DMS 273 treated with DMSO at 0.1 percent for 48 hours (cell line): ENCODE measurements at regions not wholly inside any gene's neighbourhood (a gene's known extent, or its start where the extent isn't known, plus 50 kb on each side); places are given as distances from the start of the nearest gene placed in this dataset.

ENCODE experiments used
- DNase-seq: peaks from one replicate; lab custom pipeline; 2025; lab: John Stamatoyannopoulos, UW

DNA sequence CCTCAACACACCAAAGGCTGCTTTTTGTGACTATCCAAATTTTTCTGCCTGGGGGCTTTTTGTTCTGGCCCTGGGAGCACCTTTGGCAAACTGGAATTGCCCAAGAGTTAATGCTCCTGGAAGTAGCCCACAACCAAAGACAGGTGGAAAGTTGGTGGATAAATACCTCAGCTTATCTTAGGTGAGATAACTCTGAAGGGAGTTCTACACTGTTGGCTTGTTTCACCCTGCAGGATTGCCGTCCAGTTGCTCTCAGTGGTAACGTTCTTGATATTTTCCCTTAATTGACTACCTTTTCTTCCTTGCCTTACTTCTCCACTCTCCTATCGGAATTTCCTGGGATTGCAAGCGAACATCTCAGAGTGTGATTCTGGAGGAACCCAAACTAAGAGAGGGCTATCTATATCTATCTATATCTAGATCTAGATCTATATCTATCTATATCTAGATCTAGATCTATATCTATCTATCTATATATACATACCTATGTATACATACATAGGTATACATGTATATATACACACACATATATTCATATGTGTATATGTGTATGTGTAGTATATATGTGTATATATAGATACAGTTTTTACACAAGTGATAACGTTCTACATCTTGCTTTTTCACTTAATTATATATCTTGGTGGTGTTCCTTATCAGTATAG, 82.6 kb upstream of the DHX15 start:
- DNase-seq = no peak

GRCh38 chr4:24668956-24669355, 84.6 kb upstream of the DHX15 start:
- DNase-seq = no peak

GRCh38 chr4:24669751-24670150, 85.4 kb upstream of the DHX15 start:
- no peak for DNase-seq

DNA sequence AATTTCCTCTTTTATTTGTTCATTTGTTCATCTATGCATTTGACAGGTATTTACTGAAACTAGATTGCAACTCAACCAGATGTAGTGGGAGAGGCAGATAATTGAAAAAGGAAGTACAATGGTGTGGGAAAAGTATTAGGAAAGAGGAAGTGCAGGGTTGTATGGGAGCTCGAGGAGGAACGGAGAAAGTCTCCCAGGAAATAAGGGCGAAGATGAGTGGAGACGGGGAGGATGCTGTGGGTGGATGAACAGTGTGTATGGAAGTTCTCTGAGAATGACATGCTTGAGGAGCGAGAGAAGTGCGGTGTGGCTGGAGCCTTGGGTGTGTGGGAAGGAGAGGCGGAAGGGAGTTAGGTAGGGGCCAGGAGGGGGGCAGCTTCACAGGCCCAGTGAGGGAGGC, 87.5 kb upstream of the DHX15 start:
- no peak for DNase-seq

GRCh38 chr4:24672880-24673279, 88.5 kb upstream of the DHX15 start:
- no peak for DNase-seq

DNA sequence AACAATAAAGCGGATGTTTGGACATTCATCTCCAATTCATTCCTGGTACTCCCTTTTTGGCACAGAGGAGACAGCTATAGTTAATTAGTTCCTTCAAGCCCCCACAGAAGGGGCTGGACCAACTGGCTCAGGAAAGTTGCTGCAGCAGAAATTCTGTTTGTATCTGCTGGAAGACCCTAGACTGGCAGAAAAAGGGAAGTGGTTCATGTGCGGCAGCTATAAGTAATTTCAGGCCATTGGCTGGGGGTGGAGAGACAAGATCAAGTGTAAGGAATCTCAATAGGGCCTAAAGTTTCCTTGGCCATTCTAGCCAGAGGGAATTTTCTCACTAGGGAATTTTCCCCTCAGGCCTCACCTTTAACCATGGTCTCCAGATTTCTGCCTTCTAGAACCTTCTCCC, 89.9 kb upstream of the DHX15 start:
- DNase-seq = no peak

- no peak for DNase-seq
Observed at GRCh38 chr4:24675721-24676389, 91.5 kb upstream of the DHX15 start.

- DNase-seq = no peak
Observed at GRCh38 chr4:24677909-24678308, 93.6 kb upstream of the DHX15 start.

DNA sequence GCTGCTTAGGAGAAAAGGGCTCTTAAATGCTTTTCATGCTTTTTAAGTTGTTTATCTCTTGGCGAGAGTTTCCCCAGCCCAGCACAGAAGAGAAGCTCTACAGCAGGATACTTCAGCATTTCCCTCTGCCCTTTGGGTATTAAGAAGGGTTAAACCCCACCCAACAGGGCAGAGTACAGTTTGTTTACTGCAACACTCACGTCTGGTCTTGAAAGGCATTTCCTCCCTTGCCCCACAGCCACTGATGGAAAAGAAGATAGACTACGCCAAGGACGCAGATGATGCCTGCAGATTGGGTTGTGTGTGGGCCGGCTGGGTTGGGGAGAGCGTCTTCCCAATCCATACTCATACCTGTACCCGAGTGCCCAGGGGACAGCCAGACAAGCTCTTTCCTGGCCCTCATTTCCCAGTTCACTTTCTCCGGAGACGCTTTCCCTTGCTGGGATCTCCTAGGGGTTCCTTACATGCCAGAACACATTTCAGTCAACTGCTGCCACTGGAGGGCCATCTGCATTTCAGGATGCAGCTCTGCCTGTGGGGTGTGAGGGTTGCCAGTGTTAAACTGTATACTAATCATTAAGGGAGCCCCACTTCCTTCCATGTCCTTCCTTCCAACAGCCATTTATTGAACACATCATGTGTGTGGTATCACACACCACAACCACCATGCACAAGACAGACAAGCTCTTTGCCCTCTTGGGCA, 96.5 kb upstream of the DHX15 start:
- DNase-seq = no peak

GRCh38 chr4:24683116-24683515, 98.8 kb upstream of the DHX15 start:
- DNase-seq = no peak

DNA sequence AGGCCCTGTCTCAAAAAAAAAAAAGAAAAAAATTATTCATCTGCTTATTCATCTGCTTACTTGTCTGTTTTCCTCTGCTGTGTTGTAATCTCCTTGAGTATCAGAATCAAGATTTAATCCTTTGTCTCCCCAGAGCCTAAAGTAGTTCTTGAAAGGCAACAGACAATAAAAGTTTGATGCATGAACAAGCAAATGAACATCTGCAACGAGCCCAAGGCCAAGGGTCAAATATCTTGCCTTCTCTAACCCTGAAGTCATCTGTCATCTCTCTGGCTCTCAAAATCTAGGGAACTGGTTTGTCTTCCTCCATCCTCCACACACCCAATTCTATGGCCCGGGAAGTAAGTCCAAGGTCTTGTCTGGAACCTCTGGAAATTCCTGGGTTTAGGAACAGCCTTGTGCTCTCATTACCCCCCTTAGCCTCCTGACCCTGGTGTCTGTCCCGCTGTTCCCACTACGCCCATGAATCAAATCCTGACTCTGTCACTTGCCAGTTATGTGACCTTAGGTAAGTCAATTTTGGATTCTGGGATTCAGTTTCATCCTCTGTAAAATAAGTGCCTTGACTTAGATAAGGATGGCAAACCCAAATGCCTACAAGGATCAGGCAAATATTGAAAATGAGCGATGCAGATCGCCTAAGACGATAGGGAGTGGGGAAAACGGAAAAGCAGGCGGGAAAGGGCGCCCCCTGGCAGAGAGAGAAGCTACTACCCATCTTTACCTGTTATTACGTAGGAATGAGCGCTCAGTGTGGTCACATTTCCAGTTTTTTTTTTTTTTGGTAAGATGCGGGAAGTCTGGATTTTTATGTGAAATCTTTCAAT, 102.7 kb upstream of the DHX15 start:
- DNase-seq = no peak

DNA sequence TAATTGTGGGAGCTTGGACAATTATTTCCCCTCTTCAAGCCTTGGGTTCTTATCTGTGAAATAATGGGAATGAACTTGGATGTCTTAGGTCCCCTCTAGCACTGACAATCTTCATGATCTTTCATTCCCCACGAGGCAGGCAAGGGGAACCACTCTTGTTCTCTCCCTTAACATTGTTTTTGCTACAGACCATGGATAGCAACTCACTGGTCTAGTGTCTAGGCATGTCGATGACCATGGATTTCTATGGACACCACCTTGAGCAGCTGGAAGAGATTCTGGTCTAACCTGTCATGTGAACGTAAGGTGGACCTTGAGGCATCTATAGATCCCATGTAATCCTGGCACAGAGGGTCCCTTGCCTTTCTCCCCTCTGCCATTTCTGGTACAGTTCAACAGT, 104.1 kb upstream of the DHX15 start:
- DNase-seq = no peak

GRCh38 chr4:24689212-24689611, 104.9 kb upstream of the DHX15 start:
- no peak for DNase-seq

DNA sequence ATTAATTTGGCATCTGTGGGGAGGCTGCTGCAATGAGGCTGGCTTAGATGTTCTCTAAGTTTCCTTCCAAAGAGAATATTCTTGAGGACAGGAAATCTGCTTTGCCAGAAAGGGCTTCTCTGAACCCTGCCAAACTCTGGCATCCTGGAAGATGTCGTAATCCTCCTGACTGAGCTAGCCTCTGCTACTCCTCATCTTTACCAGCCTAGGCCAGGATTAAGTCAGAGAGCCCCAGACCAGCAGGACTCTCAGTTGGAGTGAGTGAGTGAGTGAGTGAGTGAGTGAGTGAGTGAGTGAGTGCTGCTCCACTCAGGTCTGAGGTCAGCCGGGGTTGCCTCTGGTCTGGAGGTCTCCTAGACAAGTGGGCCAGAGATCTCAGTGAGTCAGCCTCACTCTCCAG, 104.9 kb upstream of the SOD3 start:
- no peak for DNase-seq

GRCh38 chr4:24693636-24694035, 101.7 kb upstream of the SOD3 start:
- DNase-seq = no peak

DNA sequence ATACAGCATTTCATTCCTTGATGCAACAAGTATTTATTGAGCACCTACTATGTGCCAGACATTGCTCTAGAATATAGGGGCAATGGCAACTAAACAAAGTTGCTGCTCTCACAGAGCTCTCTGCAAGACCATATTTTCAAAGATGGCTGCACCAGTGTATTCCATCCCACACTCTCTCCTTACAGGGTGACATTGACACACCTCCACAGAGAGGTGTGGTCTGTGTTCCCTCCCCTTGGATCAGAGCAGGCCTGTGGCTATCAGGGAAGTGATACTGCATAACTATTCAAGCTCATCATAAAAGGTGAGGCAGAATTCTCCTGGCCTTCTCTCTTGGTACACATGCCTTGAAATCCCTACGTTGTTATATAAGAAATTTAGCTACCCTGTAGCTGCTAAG, 95.3 kb upstream of the SOD3 start:
- DNase-seq = no peak

- no peak for DNase-seq
Observed at GRCh38 chr4:24701683-24702082, 93.7 kb upstream of the SOD3 start.

GRCh38 chr4:24702281-24702680, 93.1 kb upstream of the SOD3 start:
- no peak for DNase-seq

DNA sequence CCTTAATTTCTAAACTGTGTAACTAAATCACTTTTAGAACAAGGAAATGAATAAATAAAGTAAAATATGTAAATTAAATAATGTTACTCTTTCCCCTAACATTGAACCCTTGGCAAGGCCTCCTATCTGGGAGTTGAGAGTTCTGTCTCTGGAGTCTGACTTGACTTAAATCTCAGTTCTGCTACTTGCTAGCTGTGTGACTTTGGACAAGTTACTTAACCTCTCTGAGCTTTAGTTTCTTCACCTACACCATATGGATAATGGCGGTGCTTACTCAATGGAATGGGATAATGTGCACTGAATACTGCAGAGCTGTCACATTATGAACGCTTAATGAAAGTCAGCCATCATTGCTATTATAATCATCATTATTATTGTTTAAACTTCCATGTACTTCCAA, 92.1 kb upstream of the SOD3 start:
- DNase-seq = no peak

DNA sequence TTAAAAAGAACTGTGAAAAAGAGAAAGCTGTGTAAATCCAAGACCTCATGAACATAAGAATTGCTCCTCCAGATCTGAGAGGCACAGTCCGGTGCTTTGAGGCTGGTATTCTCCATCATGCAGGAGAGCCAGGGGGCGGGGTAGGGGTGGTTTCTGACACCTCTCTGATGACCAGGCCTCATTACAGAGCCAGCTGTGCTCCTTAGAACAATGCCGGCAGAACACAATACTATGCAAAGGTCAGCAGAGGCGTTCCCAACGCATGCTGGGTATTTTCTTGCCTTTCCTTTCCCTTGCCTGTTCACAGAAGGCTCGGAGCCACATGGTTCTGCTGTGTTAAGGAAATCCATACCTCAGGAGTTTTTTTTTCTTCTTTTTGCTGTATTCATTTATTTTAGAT, 91.2 kb upstream of the SOD3 start:
- DNase-seq = no peak

DNA sequence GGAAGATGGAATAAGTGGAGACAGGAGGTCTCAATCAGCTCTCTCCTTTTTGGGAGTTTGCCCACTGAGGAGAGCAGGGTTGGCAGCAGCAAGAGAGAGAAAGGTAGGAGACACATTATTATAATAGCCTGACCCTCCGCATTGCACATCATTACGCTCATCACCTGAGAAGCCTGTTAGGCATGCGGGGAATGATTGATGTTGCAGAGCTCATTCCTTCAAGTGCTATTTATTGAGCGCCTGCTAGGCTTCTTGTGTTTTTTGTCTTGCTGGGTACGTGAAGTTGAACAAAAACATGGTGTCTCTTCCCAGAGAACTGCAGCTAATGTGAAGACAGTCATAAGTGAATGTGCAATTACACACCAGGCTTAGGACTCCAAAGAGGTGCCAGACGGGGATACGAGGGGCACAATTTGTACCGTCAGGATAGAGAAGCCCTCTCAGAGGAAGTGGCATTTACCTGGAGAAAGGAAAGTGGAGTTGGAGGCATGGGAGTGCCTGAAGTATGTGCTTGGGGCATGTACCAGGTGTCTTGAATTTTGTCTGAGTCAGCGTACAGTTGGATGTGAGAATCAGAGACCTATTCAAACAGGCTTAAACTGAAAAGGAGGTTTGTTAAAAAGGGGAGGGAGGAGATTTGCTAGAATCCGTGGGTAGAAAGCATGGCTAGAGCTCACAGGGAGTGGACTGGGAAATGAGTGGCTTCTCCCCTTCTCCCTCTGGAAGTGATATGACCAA, 90.2 kb upstream of the SOD3 start:
- DNase-seq = no peak

GRCh38 chr4:24713604-24714003, 81.8 kb upstream of the SOD3 start:
- no peak for DNase-seq
